PC-3 (cell line): ENCODE measurements at regions not wholly inside any gene's neighbourhood (a gene's known extent, or its start where the extent isn't known, plus 50 kb on each side); places are given as distances from the start of the nearest gene placed in this dataset.
"Not testable (repeated sequence)": the region's sequence is repeated elsewhere in the genome, so short reads cannot be mapped to it uniquely, and the experiment has no call there.

Experiments used
- ATAC-seq: fragments of 200-7000 bp; cut with Tn5 transposase; 2 replicates; pipeline ENCODE4 v1.9.1; 2020; ENCODE audit warnings: mild to moderate bottlenecking, moderate library complexity
- BruUV-seq: library from RNA; stranded (reverse); fragments of 400-500 nt; replicated peaks from 2 replicates; lab custom pipeline; 2021; lab: Mats Ljungman, UMichigan
- CTCF ChIA-PET: fragments of 300-600 bp; sonication (Branson Sonifier 250); formaldehyde crosslinking; loops from one replicate; lab custom pipeline; 2022; ENCODE audit warnings: antibody characterized with exemption; lab: Charles Lee
- POLR2A ChIA-PET: fragments of 300-600 bp; sonication (Branson Sonifier 250); formaldehyde crosslinking; loops from one replicate; lab custom pipeline; 2022; ENCODE audit warnings: antibody characterized with exemption; ENCODE audit not compliant: unreplicated experiment; lab: Charles Lee
- DNase-seq: peaks from one replicate; pipeline ENCODE4 v3.0.0-alpha.2; 2015
- H2AFZ ChIP-seq: fragments of 300-600 bp; sonication (generic); 2 replicates; pipeline ENCODE4 v1.6.0; 2016; ENCODE audit warnings: antibody characterized with exemption, low read length
- H3F3A ChIP-seq: fragments of 300-600 bp; sonication (generic); one replicate; pipeline ENCODE4 v1.6.0; 2017; ENCODE audit warnings: antibody characterized with exemption, low read length, control low read depth, mild to moderate bottlenecking; ENCODE audit not compliant: unreplicated experiment
- H3K27ac ChIP-seq: fragments of 300-600 bp; sonication (generic); 2 replicates; pipeline ENCODE4 v1.5.1; 2016; ENCODE audit warnings: mild to moderate bottlenecking, low read length
- H3K27me3 ChIP-seq: fragments of 300-600 bp; sonication (generic); 2 replicates; pipeline ENCODE4 v1.6.1; 2016; ENCODE audit warnings: low read length, mixed read lengths
- H3K36me3 ChIP-seq: fragments of 300-600 bp; sonication (generic); 2 replicates; pipeline ENCODE4 v1.6.1; 2016; ENCODE audit warnings: low read depth, mixed run types, low read length, mixed read lengths
- H3K4me1 ChIP-seq: fragments of 300-600 bp; sonication (generic); 2 replicates; pipeline ENCODE4 v1.5.1; 2016; ENCODE audit warnings: low read length; ENCODE audit not compliant: insufficient read depth
- H3K4me2 ChIP-seq: fragments of 300-600 bp; sonication (generic); 2 replicates; pipeline ENCODE4 v1.6.0; 2016; ENCODE audit warnings: low read length
- H3K4me3 ChIP-seq: fragments of 300-600 bp; sonication (generic); 2 replicates; pipeline ENCODE4 v1.5.1; 2016; ENCODE audit warnings: mild to moderate bottlenecking, low read length, mixed read lengths
- H3K79me2 ChIP-seq: fragments of 300-600 bp; sonication (generic); 2 replicates; pipeline ENCODE4 v1.6.1; 2017; ENCODE audit warnings: low read length, mixed read lengths
- H3K9ac ChIP-seq: fragments of 300-600 bp; sonication (generic); 2 replicates; pipeline ENCODE4 v1.6.0; 2016; ENCODE audit warnings: mild to moderate bottlenecking, low read length
- H3K9me2 ChIP-seq: fragments of 300-600 bp; sonication (generic); replicated peaks from 2 replicates; pipeline ENCODE4 v1.6.1; 2016; ENCODE audit warnings: mixed run types, low read length, mixed read lengths
- H3K9me3 ChIP-seq: fragments of 300-600 bp; sonication (generic); 2 replicates; pipeline ENCODE4 v1.6.1; 2016; ENCODE audit warnings: low read length, mixed read lengths
- H4K20me1 ChIP-seq: fragments of 300-600 bp; sonication (generic); 2 replicates; pipeline ENCODE4 v1.6.1; 2016; ENCODE audit warnings: low read length, mixed read lengths
- CTCF ChIP-seq: fragments of 300-600 bp; sonication (generic); conservative IDR thresholded peaks from 2 replicates; pipeline ENCODE4 v1.5.1; 2017; ENCODE audit warnings: antibody characterized with exemption, low read depth, mild to moderate bottlenecking, low read length
- EZH2 ChIP-seq: fragments of 300-600 bp; sonication (generic); IDR thresholded peaks from one replicate; pipeline ENCODE4 v1.6.1; 2017; ENCODE audit warnings: antibody characterized with exemption, mild to moderate bottlenecking, low read length; ENCODE audit not compliant: unreplicated experiment
- EZH2phosphoT487 ChIP-seq: fragments of 300-600 bp; sonication (generic); IDR thresholded peaks from 2 replicates; pipeline ENCODE4 v1.6.1; 2018; ENCODE audit warnings: mild to moderate bottlenecking, antibody characterized with exemption, low read length, borderline replicate concordance
- intact Hi-C: fragments of 100-400 bp; cut with micrococcal nuclease; formaldehyde crosslinking; loops from 2 replicates; pipeline ENCODE4 v1.9.0; 2023

- intact Hi-C loops, result no loop called here
- ATAC-seq (no peak), DNase-seq (no peak)
- ChIA-PET CTCF (no interaction called here), POLR2A (no interaction called here)
- Histone ChIP-seq H3K36me3 (no peaks in the 10 kb centered on the region), H3K27ac (no peak overlapping the region), H2AFZ (no peak overlapping the region), H3K79me2 (no peaks in the 10 kb centered on the region), H3K27me3 (no peaks in the 10 kb centered on the region), H3K9me2 (no peaks in the 10 kb centered on the region), H3K4me3 (no peak overlapping the region), H3K9me3 (no peaks in the 10 kb centered on the region), H3K9ac (no peak overlapping the region), H3K4me1 (no peaks in the 10 kb centered on the region), H4K20me1 (no peaks in the 10 kb centered on the region), H3F3A (no peaks in the 10 kb centered on the region), H3K4me2 (no peak overlapping the region)
- TF ChIP-seq CTCF (no peak), EZH2phosphoT487 (no peak), EZH2 (no peak)
- no TSS peak for BruUV-seq
Measured at GRCh38 chr3:159674583-159674982, 314.1 kb upstream of the IL12A start.

DNA sequence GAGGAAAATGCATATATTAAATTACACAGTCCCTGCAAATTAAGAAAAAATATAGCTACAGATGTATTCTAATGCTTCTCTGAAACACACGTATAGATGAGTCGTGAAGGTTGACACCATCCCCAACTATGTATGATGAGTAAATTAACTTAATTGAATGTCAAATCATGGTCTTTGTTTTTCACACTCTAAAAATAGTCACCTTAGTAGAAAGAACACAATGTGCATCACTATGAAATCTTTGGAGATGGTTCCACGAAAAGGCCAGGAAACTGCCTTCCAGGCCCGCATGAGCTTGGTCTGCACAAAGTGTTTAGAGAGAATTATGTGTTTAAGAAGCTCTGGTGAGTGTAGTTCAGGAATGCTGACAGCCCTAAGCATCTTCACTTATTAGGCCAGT lies 313.4 kb upstream of the IL12A start:
- no peaks in the 10 kb centered on the region for H3K79me2 ChIP-seq
- ChIA-PET POLR2A (no interaction called here), CTCF (no interaction called here)
- intact Hi-C loops, result no loop called here
- no peaks in the 10 kb centered on the region for H3K27me3 ChIP-seq
- no peak for ATAC-seq
- TF ChIP-seq EZH2phosphoT487 (no peak), CTCF (no peak), EZH2 (no peak)
- no peaks in the 10 kb centered on the region for H3K36me3 ChIP-seq
- H2AFZ ChIP-seq, result no peak overlapping the region
- no peak overlapping the region for H3K4me3 ChIP-seq
- no peak for DNase-seq
- no peaks in the 10 kb centered on the region for H4K20me1 ChIP-seq
- H3K27ac ChIP-seq, result no peak overlapping the region
- H3K9ac ChIP-seq, result no peak overlapping the region
- no peak overlapping the region for H3K4me2 ChIP-seq
- no peaks in the 10 kb centered on the region for H3K4me1 ChIP-seq
- no TSS peak for BruUV-seq
- H3K9me3 ChIP-seq, result no peaks in the 10 kb centered on the region
- no peaks in the 10 kb centered on the region for H3F3A ChIP-seq
- H3K9me2 ChIP-seq, result no peaks in the 10 kb centered on the region

DNA sequence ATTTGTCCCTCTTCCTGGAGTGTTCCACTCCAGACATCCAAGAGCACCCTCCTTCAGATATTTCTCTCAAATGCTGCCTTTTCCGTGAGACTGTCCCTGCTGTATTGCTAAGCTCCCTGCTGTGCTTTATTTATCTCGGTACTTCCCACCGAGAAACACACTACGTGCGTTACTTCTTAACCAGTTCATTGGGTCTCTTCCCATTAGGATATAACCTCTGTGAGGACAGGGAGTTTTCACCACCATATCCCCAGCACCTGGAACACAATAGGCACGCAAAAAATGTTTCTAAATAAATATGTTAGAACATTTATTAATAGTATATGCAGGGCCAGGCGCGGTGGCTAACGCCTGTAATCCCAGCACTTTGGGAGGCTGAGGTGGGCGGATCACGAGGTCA lies 308.7 kb upstream of the IL12A start:
- H3K27me3 ChIP-seq, result no peaks in the 10 kb centered on the region
- ChIA-PET POLR2A (no interaction called here), CTCF (no interaction called here)
- no peaks in the 10 kb centered on the region for H4K20me1 ChIP-seq
- ATAC-seq (no peak), DNase-seq (no peak)
- H3F3A ChIP-seq, result no peaks in the 10 kb centered on the region
- TF ChIP-seq EZH2phosphoT487, result no peak
- no peak for TF ChIP-seq EZH2
- TF ChIP-seq CTCF, result no peak
- H3K4me2 ChIP-seq, result no peak overlapping the region
- intact Hi-C loops, result no loop called here
- no peaks in the 10 kb centered on the region for H3K9me3 ChIP-seq
- no peaks in the 10 kb centered on the region for H3K36me3 ChIP-seq
- H2AFZ ChIP-seq, result no peak overlapping the region
- no peaks in the 10 kb centered on the region for H3K79me2 ChIP-seq
- no peaks in the 10 kb centered on the region for H3K4me1 ChIP-seq
- H3K4me3 ChIP-seq, result no peak overlapping the region
- no peak overlapping the region for H3K9ac ChIP-seq
- H3K27ac ChIP-seq, result no peak overlapping the region
- no TSS peak for BruUV-seq
- no peaks in the 10 kb centered on the region for H3K9me2 ChIP-seq

GRCh38 chr3:159681717-159682116 lies 306.9 kb upstream of the IL12A start:
- H3K9me3 ChIP-seq, ATAC-seq, H3K9me2 ChIP-seq, H3F3A ChIP-seq, H3K27ac ChIP-seq, DNase-seq, H3K36me3 ChIP-seq, CTCF ChIA-PET, H3K4me2 ChIP-seq, H2AFZ ChIP-seq, H3K27me3 ChIP-seq, intact Hi-C loops, POLR2A ChIA-PET, H3K4me3 ChIP-seq, H3K4me1 ChIP-seq, BruUV-seq, H3K9ac ChIP-seq, H4K20me1 ChIP-seq, H3K79me2 ChIP-seq: not testable (repeated sequence)
